ENCODE measurements at regions not wholly inside any gene's neighbourhood (a gene's known extent, or its start where the extent isn't known, plus 50 kb on each side); places are given as distances from the start of the nearest gene placed in this dataset.
A peak's percentile ranks its signal among the peaks of the same experiment; 100 is the strongest.

DNA sequence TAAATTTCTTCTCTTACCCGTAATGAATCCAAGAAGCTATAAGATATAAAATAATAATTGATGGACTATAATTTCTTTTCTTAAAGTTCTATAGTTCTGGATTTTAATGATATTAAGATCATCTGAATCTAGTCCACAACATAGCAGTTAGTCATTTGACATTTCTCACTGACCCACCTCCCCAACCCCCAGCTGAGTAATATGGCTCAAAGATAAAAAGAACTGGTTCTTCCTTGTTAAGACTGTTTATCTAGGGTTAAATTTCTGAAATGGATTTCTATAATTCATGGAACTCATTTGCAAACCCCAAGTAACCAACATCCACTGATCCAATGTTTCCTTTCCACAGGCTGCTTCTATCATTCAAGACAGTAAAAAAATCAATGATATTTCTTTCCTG lies 133.9 kb upstream of the SOX9 start:
- no peak overlapping the region for H3K4me3 ChIP-seq (ENCODE audit: insufficient read depth, low read depth, low read length)

More for the DNA sequence above, 133.9 kb upstream of the SOX9 start:
- Histone ChIP-seq H2AK9ac (replicated peaks; ENCODE audit: low read depth, low read length, poor library complexity) (no peak overlapping the region), H3K9me3 (ENCODE audit: control insufficient read depth, insufficient read depth, low read length) (no peaks in the 10 kb centered on the region), H3K4me2 (ENCODE audit: low read depth, low read length) (no peak overlapping the region), H3K4me1 (ENCODE audit: control insufficient read depth, insufficient read depth, low read length) (no peaks in the 10 kb centered on the region), H3K56ac (ENCODE audit: extremely low read depth, insufficient read depth, low read length) (no peak overlapping the region), H3K4ac (ENCODE audit: low read depth, low read length) (no peak overlapping the region), H2AFZ (replicated peaks; ENCODE audit: low read length, poor library complexity) (no peak overlapping the region), H3K9me1 (ENCODE audit: insufficient read depth, low read length) (no peaks in the 10 kb centered on the region), H4K8ac (ENCODE audit: low read depth in 2 of 2, low read length in 2 of 2) (no peak overlapping the region), H3K14ac (replicated peaks; ENCODE audit: low read depth, low read length) (no peak overlapping the region), H2BK15ac (ENCODE audit: low read depth, low read length) (no peak overlapping the region), H3K79me1 (ENCODE audit: low read depth in 1 of 2, low read length in 2 of 2) (no peaks in the 10 kb centered on the region), H4K91ac (ENCODE audit: insufficient read depth, low read depth, low read length) (no peak overlapping the region), H2BK20ac (ENCODE audit: low read depth, low read length) (no peak overlapping the region), H3K36me3 (ENCODE audit: control insufficient read depth, insufficient read depth, low read length) (no peaks in the 10 kb centered on the region), H3K27ac (ENCODE audit: insufficient read depth, low read length) (no peak overlapping the region), H2AK5ac (ENCODE audit: low read depth, low read length) (no peak overlapping the region), H2BK5ac (ENCODE audit: low read depth, low read length, poor library complexity, severe bottlenecking) (no peak overlapping the region), H4K5ac (ENCODE audit: low read depth, low read length) (no peak overlapping the region), H3K27me3 (ENCODE audit: control insufficient read depth, insufficient read depth, low read length) (no peaks in the 10 kb centered on the region), H3K9ac (ENCODE audit: low read depth, low read length) (no peak overlapping the region), H3K23ac (ENCODE audit: low read depth, low read length) (no peak overlapping the region), H4K20me1 (ENCODE audit: insufficient read depth, low read length) (no peaks in the 10 kb centered on the region), H2BK120ac (ENCODE audit: low read depth, low read length) (no peak overlapping the region), H3K18ac (ENCODE audit: low read depth, low read length) (no peak overlapping the region)
- CTCF ChIA-PET: no interaction called here
- intact Hi-C loops (cut with micrococcal nuclease): no loop called here
- dilution Hi-C loops (cut with HindIII; ENCODE audit: low sequenced_read_pairs, unreplicated experiment): no loop called here
- BruUV-seq (replicated peaks): no TSS peak
- WGBS, 2 experiments (ENCODE audit: extremely low coverage in 2 of 2, insufficient read length in 1 of 2): no CpG with 5 or more reads among the region's 1 CpG
- DNase-seq (peak; percentile 21), ATAC-seq (ENCODE audit: low read depth) (no peak)
- POLR2A ChIA-PET (ENCODE audit: unreplicated experiment): interaction anchor here (0.7 kb wide), 1 partner anchor 75 kb away, joined by 3 read pairs; no protein-coding TSS in a partner anchor
- in situ Hi-C loops (cut with MboI; ENCODE audit: low sequenced_read_pairs): no loop called here
- TF ChIP-seq MXI1 (IDR thresholded peaks at IDR 0.05; ENCODE audit: borderline replicate concordance, low read depth, low read length) (no peak), RFX5 (IDR thresholded peaks at IDR 0.05; ENCODE audit: low read depth, low read length) (no peak), SMC3 (IDR thresholded peaks at IDR 0.05; ENCODE audit: low read depth, low read length) (no peak), CHD1 (IDR thresholded peaks at IDR 0.05; ENCODE audit: low read depth, low read length) (no peak), MAZ (IDR thresholded peaks at IDR 0.05; ENCODE audit: borderline replicate concordance, low read depth, low read length) (no peak), FOS (IDR thresholded peaks at IDR 0.05; ENCODE audit: low read depth, low read length) (no peak), RAD21 (IDR thresholded peaks at IDR 0.05; ENCODE audit: low read length) (no peak), ELK1 (IDR thresholded peaks at IDR 0.05; ENCODE audit: borderline replicate concordance, low read depth, low read length) (no peak), MAFK (IDR thresholded peaks at IDR 0.05; ENCODE audit: low read depth, low read length) (no peak), RCOR1 (IDR thresholded peaks at IDR 0.05; ENCODE audit: insufficient replicate concordance, low read length) (no peak), CTCF (conservative IDR thresholded peaks at IDR 0.05; ENCODE audit: low read depth, low read length) (no peak), CEBPB (IDR thresholded peaks at IDR 0.05; ENCODE audit: low read depth, low read length) (no peak), BHLHE40 (IDR thresholded peaks at IDR 0.05; ENCODE audit: low read depth, low read length) (no peak), NFE2L2 (IDR thresholded peaks at IDR 0.05; ENCODE audit: low read depth, low read length) (no peak), POLR2A (IDR thresholded peaks at IDR 0.05; ENCODE audit: low read depth, low read length) (no peak)

All from IMR-90 (cell line).